Fibroblast of mammary gland (primary cell): ENCODE measurements at regions not wholly inside any gene's neighbourhood (a gene's known extent, or its start where the extent isn't known, plus 50 kb on each side); places are given as distances from the start of the nearest gene placed in this dataset.

Experiments used
- DNase-seq: peaks from one replicate; pipeline ENCODE4 v3.0.0-alpha.2; 2010; ENCODE audit warnings: low read depth
- H3K4me3 ChIP-seq: 2 replicates; pipeline ENCODE4 v1.5.1; 2011; ENCODE audit warnings: low read depth, mild to moderate bottlenecking, low read length, moderate library complexity; ENCODE audit not compliant: control insufficient read depth
- TF ChIP-seq, protein P1 (sequence below): conservative IDR thresholded peaks from 2 replicates; pipeline ENCODE4 v1.5.1; 2011; ENCODE audit warnings: low read depth, low read length, inconsistent platforms; ENCODE audit not compliant: control insufficient read depth, insufficient read depth

DNA sequence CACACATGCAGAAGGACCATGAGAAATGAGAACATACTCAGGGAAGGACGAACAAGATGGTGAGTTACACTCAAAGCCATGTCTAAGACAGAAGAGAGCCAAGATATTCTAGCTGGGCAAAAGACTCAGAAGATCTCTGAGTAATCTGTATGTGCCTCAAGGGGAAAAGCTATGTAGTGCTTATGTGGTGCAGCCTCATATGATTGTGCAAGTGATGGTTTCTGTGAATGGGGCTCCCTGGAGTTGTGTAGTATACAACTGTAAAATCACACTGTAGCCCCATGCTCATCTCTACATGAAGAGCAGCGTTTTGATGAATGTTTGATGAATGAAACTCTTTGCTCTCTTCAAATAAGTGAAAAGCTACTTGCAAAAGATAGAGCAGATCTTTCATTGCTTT lies 57.5 kb downstream of the OSR1 start:
- peak; percentile 28 for DNase-seq
- TF ChIP-seq, protein P1, sequence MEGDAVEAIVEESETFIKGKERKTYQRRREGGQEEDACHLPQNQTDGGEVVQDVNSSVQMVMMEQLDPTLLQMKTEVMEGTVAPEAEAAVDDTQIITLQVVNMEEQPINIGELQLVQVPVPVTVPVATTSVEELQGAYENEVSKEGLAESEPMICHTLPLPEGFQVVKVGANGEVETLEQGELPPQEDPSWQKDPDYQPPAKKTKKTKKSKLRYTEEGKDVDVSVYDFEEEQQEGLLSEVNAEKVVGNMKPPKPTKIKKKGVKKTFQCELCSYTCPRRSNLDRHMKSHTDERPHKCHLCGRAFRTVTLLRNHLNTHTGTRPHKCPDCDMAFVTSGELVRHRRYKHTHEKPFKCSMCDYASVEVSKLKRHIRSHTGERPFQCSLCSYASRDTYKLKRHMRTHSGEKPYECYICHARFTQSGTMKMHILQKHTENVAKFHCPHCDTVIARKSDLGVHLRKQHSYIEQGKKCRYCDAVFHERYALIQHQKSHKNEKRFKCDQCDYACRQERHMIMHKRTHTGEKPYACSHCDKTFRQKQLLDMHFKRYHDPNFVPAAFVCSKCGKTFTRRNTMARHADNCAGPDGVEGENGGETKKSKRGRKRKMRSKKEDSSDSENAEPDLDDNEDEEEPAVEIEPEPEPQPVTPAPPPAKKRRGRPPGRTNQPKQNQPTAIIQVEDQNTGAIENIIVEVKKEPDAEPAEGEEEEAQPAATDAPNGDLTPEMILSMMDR: no peak
- no peak overlapping the region for H3K4me3 ChIP-seq

DNA sequence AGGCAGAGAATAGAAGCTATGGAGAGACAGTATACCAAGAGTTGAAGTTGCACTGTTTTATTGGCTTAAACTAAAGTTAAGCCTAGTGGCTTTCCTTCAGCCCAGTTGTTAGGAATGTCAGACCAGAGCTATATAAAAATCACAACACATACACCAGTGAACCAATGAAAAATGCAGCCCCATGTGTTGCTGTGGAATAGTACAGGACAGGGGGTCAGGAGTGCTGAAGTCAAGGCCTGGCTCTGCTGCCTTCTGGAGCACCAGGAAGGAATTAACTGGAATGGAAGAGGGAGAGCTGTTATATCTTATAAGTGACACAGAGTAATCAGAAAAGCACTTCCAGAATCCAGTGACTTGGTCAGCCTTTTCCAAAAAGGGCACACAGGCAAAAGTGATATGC lies 58.9 kb downstream of the OSR1 start:
- no peak for DNase-seq
- TF ChIP-seq, protein P1: no peak
- H3K4me3 ChIP-seq: no peak overlapping the region

DNA sequence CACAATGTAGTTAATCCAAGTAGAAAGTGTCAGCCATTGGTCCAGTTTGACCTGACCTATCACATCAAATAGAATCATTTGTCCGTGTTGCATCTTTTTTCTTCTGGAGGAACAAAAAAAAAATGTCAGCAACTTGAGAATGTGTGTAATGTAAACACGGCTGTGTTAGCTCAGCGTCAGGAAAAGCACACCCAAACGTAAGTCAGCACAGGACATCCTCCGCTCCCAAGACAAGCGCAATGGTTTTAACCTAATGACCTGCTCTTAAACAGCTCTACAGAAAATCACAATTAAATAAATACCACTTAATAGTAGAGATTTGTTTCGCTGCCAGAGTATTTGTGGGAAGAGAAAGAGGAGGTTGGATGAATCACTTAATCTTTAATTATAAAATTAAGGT lies 59.4 kb downstream of the OSR1 start:
- H3K4me3 ChIP-seq: no peak overlapping the region
- DNase-seq: no peak
- TF ChIP-seq, protein P1: no peak

DNA sequence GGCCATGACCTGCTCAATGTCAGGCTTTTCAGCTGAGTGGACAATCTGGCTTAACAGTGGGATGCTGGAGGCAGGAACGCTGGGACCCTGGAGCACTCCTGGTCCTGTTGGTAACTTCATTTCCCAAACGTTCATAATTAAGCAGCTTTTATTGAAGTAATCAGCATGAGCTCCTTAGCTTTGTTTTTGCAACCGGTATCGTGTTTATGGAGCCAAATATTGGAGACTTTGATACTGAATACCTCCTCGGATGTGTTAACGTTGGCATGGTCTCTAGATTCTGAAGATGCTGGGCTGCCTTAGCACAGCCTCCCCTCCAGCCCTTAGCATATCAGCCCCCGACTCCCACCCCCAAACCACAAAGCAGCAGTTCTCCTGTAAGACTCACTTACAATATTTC lies 60.7 kb downstream of the OSR1 start:
- TF ChIP-seq, protein P1: no peak
- DNase-seq: no peak
- no peak overlapping the region for H3K4me3 ChIP-seq

DNA sequence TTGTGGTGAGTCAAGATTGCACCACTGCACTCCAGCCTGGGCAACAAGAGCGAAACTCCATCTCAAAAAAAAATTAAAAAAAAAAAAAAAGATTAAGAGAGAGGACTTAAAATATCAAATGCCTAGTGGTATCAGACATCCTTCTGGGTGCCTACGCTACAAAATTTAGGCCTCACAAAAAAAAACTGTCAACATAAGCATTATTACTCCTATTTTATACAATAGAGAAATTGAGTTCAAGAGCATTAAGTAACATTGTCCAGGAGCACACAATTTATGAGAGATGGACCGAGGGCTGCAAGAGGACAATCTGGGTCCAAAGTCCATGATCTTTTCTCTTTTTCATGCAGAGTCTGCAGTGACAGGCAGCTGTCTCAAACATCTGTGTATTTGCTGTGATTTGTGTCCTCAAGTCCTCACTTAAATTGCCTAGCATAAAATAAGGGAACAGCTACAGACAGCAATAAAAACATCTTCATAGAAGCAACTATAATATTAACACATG lies 62.4 kb downstream of the OSR1 start:
- DNase-seq: no peak
- TF ChIP-seq, protein P1: no peak
- no peak overlapping the region for H3K4me3 ChIP-seq

DNA sequence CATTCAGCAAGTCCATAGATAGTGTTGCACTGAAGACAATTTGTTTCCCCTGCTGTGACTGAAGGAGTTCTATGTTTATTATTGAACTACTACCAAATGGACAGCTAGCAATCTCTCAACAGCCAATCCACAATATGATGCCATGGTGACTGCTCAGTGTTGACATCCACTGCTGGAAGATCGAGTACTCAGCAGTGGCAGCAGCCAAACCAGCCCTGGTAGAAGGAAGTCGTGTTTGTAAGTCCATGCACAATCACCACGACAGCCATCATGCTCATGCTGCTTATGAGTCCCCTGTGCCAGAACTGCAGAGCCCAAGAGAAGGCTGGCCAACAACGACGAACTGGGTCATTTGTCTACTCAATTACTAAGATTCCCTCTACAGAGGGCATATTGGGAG lies 66.4 kb downstream of the OSR1 start:
- no peak overlapping the region for H3K4me3 ChIP-seq
- DNase-seq: peak; percentile 6
- TF ChIP-seq, protein P1: no peak

DNA sequence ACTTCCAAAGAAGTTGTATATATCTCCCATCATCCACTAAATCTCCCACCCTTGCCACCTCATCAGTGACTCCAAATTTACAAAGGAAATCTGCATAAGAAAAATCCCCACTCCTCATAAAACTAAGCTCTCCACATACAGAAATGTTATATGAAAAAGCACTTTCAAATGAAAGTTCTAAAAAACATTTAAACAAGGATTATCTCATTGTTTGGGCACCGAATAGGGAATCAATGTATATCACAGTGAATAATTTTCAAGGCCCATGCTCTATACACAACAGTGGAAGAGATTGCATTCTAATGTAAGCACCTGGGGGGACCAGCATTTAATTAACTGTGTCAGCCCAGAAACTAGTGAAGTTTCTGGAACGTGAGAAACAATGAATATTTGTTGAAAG lies 70.1 kb downstream of the OSR1 start:
- TF ChIP-seq, protein P1: no peak
- H3K4me3 ChIP-seq: no peak overlapping the region
- no peak for DNase-seq
